Omental fat pad (tissue), 3 donors: ENCODE measurements at regions not wholly inside any gene's neighbourhood (a gene's known extent, or its start where the extent isn't known, plus 50 kb on each side); places are given as distances from the start of the nearest gene placed in this dataset.

Experiments
- ATAC-seq: fragments of 150-250 bp; one replicate; pipeline ENCODE4 v1.9.1; 2016; ENCODE audit warnings: mild to moderate bottlenecking, moderate library complexity; ENCODE audit not compliant: low FRiP score
- DNase-seq: peaks from one replicate; pipeline ENCODE4 v3.0.0-alpha.2; 2019; ENCODE audit warnings: low spot score
- CTCF ChIP-seq, 3 donors: fragments of 450-650 bp; IDR thresholded peaks; one replicate each; pipeline ENCODE4 v1.5.1; 2016 to 2017; ENCODE audit warnings: antibody characterized with exemption in 3 of 3, mild to moderate bottlenecking in 3 of 3, moderate library complexity in 2 of 3

GRCh38 chr11:81687057-81687456, 1046.6 kb downstream of the FAM181B start:
- ATAC-seq (no peak), DNase-seq (no peak)
- no peak for TF ChIP-seq CTCF (IDR thresholded peaks at IDR 0.05)

- TF ChIP-seq CTCF (IDR thresholded peaks at IDR 0.05), result no peak
- ATAC-seq (no peak), DNase-seq (no peak)
Measured at GRCh38 chr11:81674211-81674610, 1059.5 kb downstream of the FAM181B start.

GRCh38 chr11:81673001-81673400, 1060.7 kb downstream of the FAM181B start:
- ATAC-seq, result no peak
- no peak for TF ChIP-seq CTCF (IDR thresholded peaks at IDR 0.05)
- DNase-seq, result no peak

GRCh38 chr11:81669935-81670543, 1063.6 kb downstream of the FAM181B start:
- no peak for TF ChIP-seq CTCF (IDR thresholded peaks at IDR 0.05)
- DNase-seq (no peak), ATAC-seq (no peak)

- TF ChIP-seq CTCF (IDR thresholded peaks at IDR 0.05), result no peak
- DNase-seq, result no peak
- no peak for ATAC-seq
Measured at GRCh38 chr11:81658722-81659121, 1074.9 kb downstream of the FAM181B start.

GRCh38 chr11:81655351-81655750, 1078.3 kb downstream of the FAM181B start:
- ATAC-seq (no peak), DNase-seq (no peak)
- TF ChIP-seq CTCF (IDR thresholded peaks at IDR 0.05), result no peak

GRCh38 chr11:81647374-81647773, 1086.3 kb downstream of the FAM181B start:
- no peak for DNase-seq
- TF ChIP-seq CTCF (IDR thresholded peaks at IDR 0.05), result no peak
- ATAC-seq, result no peak
